Activated CD4-positive, CD25-positive, alpha-beta regulatory T cell treated with anti-CD3 and anti-CD28 coated beads, Interleukin-2, amount 50 U/mL, for 24 hours (primary cell): ENCODE measurements at regions not wholly inside any gene's neighbourhood (a gene's known extent, or its start where the extent isn't known, plus 50 kb on each side); places are given as distances from the start of the nearest gene placed in this dataset.
"Not testable (repeated sequence)": the region's sequence is repeated elsewhere in the genome, so short reads cannot be mapped to it uniquely, and the experiment has no call there.

Experiments
- ATAC-seq, 2 donors: fragments of 150-1000 bp; cut with Tn5 transposase; one replicate each; pipeline ENCODE4 v1.10.0; 2021; ENCODE audit warnings: mild to moderate bottlenecking in 1 of 2, moderate library complexity in 1 of 2

DNA sequence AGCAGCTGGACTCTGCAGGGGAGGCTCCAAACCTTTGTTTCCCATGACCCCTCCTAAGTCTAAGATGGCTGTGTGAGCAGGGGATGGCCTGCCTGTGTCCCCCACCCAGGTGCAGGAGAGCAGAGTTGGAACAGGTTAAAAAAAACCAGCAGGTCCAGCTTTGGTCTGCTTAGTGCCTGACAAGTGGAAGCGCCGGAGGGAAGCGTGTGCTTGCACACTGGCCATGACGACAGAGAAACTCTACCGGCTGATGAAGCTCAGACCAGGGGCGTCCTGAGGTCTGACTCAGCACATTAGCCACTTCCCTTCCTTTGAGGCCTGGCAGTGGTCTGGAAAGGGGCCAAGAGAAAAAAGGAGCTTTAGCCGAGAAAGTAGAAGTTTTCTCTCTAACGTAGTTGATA, 280.1 kb downstream of the VRK1 start:
- ATAC-seq = peak in 1 of 2 donors; percentile 33

- no peak for ATAC-seq
These were observed 280.5 kb downstream of the VRK1 start for GRCh38 chr14:97077687-97078086.

DNA sequence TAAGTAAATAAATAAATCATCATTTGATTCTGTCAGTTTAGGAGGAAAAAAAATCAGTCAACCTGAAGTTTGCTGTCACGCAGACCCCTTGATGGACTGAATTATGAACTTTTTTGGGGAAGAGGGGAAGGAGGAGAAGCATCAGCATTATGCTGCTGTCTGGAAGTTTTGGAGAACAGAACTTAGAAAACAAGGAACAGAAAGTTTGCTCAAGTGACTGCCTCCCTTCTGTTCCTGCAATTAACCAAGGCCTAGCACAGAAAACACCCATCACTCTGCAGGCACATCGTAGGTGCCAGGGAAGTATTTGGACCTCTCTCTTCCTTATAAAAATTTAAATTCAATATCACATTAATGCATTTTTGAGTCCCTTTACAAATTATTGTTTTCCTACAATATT, 283.8 kb downstream of the VRK1 start:
- ATAC-seq = no peak

- no peak for ATAC-seq
These were observed 298.1 kb downstream of the VRK1 start for GRCh38 chr14:97095269-97095668.

DNA sequence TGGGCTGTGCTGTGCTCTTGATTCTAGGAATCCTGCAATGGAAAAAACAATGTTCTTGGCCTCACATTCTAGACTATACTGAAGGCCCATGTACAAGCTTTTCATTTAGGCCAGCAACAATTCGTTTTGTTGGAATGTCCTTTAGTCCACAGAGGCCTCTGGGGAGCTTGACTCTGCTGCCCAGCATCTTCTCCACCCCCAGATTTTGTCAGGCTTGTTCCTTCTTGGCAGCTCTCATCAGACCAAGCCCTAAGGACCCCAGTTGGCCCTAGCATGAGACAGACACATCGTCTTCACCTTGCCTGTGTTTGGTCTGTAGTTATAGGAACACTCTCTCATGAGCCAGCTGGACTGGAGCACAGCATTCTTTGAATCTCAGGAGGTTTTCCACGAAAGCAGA, 300.1 kb downstream of the VRK1 start:
- ATAC-seq = no peak

- no peak for ATAC-seq
These were observed 303.1 kb downstream of the VRK1 start for GRCh38 chr14:97100306-97100705.

DNA sequence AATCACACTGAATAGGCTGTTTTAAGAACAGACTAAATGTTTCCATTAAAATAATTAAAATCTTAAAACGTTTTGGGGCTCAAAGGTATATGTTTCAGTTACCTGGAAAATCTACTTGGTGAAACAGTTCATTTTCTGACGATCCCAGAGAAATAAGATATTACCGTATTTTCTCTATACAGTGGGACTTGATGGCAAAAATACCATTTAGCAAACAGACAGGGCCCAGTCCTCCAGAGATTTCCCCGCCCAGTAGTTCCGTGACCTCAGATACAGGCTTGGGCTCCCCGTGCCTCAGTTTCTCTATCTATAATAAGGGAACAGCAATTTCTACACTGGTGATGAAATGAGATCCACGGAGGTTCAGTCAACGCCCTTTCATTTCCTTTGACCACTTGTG, 304.4 kb downstream of the VRK1 start:
- no peak for ATAC-seq

- ATAC-seq = no peak
These were observed 306.8 kb downstream of the VRK1 start for GRCh38 chr14:97104029-97104428.

DNA sequence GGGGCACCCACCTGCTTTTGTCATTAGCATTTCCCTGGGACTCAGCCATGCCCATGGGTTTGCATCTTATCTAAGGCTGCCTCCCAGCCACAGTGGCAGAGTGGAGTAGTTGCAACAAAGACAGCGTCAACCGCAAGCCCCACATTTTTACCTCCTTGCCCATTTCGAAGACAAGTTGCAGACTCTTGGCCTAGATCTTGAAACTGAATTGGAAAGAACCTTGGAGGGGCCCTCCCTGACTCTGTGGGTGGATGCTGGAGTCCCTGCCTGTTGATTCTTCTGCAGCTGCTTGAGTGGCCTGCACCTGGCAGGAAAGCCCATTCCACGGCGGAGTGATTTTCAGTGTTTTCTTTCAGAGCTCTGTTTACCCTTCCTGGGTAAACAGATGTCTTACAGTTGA, 309.0 kb downstream of the VRK1 start:
- ATAC-seq = no peak

DNA sequence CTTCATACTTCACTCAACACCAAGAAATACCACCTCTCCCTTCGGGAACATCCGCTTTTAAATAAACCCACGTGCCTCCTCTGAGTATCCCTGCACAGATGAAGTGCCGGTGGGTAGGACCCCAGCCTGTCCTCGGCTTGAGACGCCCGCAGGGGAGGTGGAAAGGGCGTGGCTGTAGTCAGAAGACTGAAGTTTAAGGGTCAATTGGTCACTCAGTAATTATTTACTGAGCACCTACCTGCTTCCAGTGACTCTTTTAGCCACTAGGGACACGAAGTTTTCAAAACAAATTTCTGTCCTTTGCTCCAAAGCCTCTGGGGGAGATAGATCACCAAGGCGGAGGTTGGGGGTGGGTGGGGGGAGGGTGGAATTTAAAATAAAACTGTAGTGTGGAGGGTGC, 309.4 kb downstream of the VRK1 start:
- no peak for ATAC-seq

GRCh38 chr14:97107080-97107479, 309.9 kb downstream of the VRK1 start:
- no peak for ATAC-seq

GRCh38 chr14:97107760-97108159, 310.6 kb downstream of the VRK1 start:
- no peak for ATAC-seq

DNA sequence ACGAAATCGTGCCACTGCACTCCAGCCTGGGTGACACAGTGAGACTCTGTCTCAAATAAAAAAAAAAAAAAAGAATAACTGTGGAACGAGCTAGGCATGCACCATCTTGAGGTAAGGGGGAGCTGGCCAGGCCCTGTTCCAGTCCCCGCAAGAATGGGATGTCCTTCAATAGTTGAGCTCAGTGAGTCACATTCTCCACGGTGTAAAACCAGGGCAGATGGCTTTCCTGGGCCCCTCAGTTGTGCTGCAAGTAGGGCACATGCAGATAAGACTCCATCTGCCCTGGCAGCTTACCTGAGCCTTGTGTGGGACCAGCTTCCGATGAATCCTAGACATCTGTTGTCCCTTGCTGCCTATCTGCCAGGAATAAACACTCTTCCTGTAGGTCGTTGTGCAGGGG, 312.1 kb downstream of the VRK1 start:
- no peak for ATAC-seq

DNA sequence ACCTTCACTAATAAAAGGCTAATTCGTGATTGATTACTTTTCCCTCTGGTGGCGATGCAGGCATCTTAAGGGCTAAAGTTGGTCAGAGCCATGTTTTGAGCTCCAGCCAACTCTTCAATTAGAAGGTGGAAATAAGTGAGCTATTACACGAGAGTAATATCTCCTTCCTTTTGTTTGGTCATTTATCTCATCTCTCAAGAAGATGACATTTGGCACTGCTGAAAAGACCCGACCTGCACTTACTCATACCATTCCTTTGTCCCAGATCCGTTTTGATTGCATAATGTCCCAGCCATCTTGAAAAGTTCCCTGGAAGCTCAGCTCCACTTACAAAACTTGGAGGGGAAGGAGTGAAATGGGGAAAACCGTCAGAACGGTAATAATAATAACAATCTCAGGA, 316.2 kb downstream of the VRK1 start:
- no peak for ATAC-seq

- no peak for ATAC-seq
These were observed 319.4 kb downstream of the VRK1 start for GRCh38 chr14:97116546-97116945.

DNA sequence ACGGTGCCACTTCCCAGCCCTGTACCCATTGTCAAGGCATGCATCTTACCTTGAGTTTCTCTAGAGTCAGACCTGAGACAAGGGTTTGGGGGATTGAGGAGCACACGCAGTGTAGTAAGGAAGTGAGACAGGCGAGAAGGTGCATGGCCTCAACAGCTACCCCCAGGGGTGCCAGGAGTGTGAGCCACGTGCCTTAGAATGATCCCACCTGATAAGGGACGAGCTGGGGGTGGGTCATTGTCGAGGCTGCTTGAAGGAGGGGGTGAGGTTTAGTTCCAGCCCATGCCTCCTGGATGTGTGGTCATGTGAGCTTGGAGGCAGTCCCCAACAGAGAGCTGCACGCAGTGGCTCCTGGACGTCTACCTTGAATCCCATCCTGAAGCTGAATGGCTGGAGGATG, 320.5 kb downstream of the VRK1 start:
- no peak for ATAC-seq

GRCh38 chr14:97120204-97120603, 323.0 kb downstream of the VRK1 start:
- ATAC-seq = peak; percentile 39 to 42

GRCh38 chr14:97120611-97121031, 323.4 kb downstream of the VRK1 start:
- ATAC-seq = peak; percentile 92 to 95

DNA sequence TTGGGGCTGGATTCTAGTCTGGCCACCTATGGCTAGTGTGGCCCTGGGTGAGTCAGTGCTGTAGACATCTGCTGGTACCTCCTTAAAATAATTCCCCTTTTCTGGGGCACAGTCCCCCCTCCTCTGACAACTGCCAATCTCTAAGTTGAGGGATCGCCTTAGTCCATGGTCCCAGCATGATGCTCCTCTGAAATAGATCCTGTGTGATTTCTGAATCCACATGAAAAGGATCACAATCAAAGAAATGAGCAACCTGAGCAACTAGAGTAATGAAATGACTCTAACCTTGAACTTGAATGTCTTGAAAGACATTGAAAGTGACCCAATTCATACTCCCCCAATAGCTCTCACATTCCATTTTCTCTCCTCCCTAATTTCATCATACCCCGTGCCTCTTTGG, 332.5 kb downstream of the VRK1 start:
- no peak for ATAC-seq

- ATAC-seq = not testable (repeated sequence)
These were observed 338.7 kb downstream of the VRK1 start for GRCh38 chr14:97135847-97136246.

- peak; percentile 67 to 84 for ATAC-seq
These were observed 340.5 kb downstream of the VRK1 start for GRCh38 chr14:97137705-97138104.

- ATAC-seq = no peak
These were observed 341.6 kb downstream of the VRK1 start for GRCh38 chr14:97138801-97139200.

GRCh38 chr14:97143011-97143410, 345.8 kb downstream of the VRK1 start:
- ATAC-seq = no peak

DNA sequence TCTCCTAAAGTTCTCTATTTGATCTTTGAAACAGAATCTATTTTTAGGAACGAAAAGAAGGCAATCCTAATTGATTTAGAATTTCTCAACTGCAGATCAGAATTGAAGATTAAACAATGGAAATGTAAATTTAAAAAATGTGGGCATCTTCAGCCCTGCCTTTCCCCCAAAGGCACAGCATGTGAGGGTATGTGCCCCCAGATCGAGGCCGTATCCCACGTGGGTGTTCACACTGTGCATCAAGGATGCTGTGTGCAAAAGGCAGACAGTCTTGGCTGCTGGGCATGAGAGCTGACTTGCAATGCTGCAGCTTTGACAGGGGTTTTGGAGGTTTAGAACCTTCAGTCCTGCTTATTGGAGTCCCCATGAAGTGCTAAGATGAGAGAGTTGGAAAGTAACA, 346.3 kb downstream of the VRK1 start:
- ATAC-seq = no peak

DNA sequence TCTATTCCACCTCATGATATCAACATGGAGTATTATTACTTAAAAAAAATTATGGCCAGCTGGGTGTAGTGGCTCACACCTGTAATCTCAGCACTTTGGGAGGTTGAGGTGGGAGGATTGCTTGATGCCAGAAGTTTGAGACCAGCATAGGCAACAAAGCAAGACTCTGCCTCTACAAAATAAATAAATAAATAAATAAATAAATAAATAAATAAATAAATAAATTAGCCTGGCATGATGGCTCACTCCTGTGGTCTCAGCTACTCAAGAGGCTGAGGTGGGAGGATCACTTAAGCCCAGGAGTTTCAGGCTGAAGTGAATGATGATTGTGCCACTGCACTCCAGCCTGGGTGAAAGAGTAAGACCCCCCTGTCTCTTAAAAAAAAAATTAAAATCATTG, 350.8 kb downstream of the VRK1 start:
- ATAC-seq = not testable (repeated sequence)

- no peak for ATAC-seq
These were observed 352.6 kb downstream of the VRK1 start for GRCh38 chr14:97149775-97150174.
